ENCODE measurements at regions not wholly inside any gene's neighbourhood (a gene's known extent, or its start where the extent isn't known, plus 50 kb on each side); places are given as distances from the start of the nearest gene placed in this dataset.

GRCh38 chr2:12987246-12987645, 270.5 kb downstream of the TRIB2 start:
- no peak for TF ChIP-seq CTCF (IDR thresholded peaks at IDR 0.05)
- no peak for TF ChIP-seq REST (IDR thresholded peaks at IDR 0.05; ENCODE audit: insufficient read depth in 1 of 2, low read depth in 2 of 2, low read length in 1 of 2)
- no peak for TF ChIP-seq TCF7L2 (IDR thresholded peaks at IDR 0.05; ENCODE audit: low read depth, low read length)

Measured in Panc1 (cell line).